Endothelial cell of hepatic sinusoid (primary cell): ENCODE measurements at regions not wholly inside any gene's neighbourhood (a gene's known extent, or its start where the extent isn't known, plus 50 kb on each side); places are given as distances from the start of the nearest gene placed in this dataset.

ENCODE experiments used
- in situ Hi-C: cut with HindIII; loops from 2 replicates; pipeline ENCODE4 v1.10.0; 2017; ENCODE audit warnings: low sequenced_read_pairs

DNA sequence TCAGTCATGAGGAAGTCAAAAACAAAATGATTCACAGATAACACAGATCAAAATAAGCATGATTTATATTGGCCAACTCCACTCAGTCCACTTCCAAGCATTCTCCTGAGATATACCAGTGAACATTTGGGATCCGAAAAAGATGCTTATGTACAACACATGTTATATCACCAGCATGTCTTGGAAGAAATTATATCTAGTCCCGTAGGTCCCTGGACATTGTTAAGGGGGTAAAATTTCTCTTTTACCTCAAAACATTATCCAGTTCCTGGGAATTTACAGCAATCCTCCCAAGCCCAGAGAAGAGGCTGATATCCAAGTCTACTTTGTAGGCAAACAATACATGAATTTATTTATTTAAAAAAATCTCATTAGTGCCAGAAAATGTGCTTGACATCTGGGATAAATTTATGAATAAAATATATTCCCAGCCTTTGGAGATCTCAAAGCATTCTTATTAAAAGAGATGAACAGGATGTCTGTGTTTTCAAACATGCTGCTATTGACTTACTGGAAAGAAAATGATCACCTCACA, 582.2 kb upstream of the ZWINT start:
- in situ Hi-C loops: no loop called here

DNA sequence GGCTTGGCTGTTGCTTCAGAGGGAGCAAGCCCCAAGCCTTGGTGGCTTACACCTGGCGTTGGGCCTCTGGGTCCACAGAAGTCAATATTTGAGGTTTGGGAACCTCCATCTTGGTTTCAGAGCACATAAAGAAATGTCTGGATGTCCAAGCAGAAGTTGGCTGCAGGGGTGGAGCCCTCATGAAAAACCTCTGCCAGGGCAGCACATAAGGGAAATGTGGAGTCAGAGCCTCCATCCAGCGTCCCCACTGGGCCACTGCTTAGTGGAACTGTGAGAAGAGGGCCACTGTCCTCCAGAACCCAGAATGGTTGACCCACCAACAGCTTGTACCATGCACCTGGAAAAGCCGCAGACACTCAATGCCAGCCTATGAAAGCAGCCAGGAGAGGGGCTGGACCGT, 573.5 kb upstream of the ZWINT start:
- in situ Hi-C loops: no loop called here

DNA sequence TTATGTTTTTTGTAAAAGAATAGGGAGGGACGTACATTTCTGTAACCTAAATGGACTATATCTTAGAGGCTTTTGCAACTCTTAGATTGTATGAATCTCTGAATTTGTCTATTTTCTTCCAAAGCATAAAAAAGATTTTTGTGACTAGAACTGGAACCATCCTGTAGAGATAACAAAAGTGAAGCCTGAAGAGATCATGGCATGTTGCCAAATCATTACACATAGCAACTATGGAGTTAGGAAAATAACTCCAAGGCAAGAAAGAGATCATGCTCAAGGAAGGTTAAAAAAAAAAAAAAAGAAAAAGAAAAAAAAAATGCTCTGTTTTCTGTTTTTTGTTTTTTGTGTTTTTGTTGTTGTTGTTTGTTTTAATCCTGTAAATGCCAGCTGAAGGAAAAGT, 567.7 kb upstream of the ZWINT start:
- in situ Hi-C loops: no loop called here

DNA sequence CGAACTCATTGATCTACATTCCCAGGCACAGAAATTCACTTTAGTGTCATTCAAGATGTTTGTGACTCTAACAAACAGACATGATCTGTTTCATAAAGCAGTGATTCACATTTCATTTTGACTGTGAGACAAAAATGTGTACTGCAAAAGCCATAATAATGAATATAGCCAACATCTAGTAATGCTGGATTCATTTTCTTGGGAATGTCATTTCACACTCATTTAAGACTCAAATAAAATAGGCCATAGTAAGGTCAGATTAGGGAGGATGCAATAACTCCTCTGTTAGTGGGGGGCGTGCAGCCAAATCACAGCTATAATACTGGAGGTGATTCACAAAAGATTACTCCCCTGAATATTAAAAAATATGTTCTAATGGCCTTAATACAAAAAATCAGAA, 566.6 kb upstream of the ZWINT start:
- in situ Hi-C loops: no loop called here

DNA sequence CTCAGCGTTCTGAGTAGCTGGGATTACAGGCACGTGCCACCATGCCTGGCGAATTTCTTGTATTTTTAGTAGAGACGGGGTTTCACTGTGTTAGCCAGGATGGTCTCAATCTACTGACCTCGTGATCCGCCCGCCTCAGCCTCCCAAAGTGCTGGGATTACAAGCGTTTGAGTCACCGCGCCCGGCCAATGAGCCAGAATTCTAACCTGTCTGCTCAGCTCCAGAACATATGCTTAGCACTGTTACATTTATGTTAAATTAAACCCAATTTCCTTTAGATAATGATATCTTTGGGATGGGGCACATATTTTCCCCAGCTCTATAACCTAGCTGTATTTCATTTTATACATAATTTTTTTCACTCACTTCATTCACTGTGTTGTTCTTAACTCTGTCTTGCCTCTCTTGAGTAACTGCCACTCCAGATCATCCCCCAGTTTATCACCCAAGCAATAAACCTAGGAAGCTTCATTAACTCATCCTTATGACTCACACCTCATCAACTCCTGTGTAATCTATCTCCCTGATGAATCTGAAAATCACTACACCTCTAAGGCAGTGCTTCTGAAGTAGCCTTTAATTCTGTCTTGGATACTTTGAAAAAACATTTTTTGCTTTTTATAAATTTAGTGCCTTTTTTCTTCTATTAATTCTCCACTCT, 559.7 kb upstream of the ZWINT start:
- in situ Hi-C loops: no loop called here

DNA sequence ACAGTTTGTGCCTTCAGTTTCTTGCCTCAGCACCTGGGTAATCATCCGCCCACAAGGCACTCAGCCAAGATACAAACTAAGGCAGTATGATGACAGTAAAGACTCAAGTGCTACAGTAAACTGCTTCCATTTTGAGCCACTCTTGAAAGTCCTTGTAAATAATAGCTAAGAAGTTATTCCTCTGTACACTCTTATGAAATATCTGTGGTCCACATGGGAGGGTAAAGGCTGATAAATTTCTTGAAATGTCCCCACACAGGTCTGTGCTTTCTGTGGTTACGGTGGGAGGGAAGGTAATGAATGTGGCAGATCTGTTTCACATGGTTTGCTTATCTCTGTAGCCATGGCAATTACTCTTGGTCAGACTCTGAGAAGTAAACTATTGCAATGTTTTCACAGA, 551.0 kb upstream of the ZWINT start:
- in situ Hi-C loops: no loop called here

DNA sequence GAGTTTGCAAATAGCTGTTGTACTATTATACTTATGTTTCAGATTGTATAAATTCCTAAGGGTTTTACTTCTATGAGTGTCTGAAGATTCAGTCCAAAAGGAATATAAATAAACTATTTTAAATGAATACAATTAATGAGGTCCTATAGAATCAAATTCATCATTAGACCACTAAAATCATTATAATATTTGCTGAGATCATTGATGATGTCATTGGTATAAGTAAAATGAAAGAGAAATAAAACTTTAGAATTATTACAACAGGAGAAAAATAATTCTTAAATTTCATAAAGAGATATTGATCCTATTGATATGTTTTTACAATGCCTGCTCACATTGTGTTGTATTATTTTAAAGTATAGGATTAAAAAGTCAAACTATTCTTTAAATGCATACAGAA, 544.0 kb upstream of the ZWINT start:
- in situ Hi-C loops: no loop called here

DNA sequence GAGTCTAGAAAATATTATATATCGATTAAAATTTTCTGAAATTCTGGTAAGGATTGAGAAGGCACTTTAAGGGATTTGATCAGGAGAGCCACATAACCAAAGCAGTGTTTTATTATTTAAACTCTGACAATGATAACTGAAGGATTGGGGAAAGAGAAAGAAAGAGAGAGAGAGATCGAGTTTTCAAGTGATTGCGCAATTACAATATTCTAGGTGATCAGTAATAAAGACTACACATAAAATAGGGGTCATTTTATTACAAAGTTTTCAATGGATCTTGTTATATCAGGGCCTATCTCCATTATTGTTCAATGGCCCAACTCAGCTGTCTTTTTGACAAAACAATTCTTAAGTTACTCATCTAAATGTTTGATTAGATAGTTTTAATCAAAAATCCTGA, 541.5 kb upstream of the ZWINT start:
- in situ Hi-C loops: no loop called here

DNA sequence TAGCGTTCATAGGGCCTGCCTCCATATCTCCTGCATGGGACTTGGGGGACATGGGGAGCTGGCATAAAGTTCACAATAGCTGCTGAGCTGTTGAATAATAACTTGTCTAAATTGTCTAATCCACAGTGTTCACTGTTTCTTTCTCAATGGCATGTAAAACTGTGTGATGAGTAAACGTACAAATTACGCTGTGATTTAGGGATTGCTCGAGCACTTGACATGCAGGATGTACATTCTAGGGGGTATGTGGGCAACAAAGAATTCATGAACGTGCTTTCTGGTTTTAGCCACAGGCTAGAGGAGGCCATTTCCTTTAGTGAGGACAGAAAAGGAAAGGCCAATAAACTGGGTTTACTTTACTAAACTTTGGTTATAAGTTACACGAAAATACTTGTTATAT, 534.2 kb upstream of the ZWINT start:
- in situ Hi-C loops: no loop called here

DNA sequence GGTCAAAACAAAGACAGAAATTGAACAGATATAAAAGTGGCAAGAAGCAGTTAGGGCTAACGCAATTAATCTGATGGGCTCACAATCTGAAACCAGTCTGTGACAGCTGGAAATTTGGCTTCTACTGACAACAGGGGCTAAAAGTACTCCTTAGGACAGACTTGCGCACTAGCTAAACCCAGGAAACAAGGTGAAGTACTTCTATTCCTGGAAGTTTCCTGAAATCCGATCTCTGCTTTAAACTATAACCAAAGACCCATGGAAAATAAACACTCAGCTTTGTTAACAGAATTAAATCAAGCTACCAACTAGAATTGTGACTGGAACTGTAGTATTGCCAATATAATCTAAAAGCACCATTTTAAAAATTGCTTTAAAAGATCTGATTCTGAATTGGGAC, 520.2 kb upstream of the ZWINT start:
- in situ Hi-C loops: no loop called here

DNA sequence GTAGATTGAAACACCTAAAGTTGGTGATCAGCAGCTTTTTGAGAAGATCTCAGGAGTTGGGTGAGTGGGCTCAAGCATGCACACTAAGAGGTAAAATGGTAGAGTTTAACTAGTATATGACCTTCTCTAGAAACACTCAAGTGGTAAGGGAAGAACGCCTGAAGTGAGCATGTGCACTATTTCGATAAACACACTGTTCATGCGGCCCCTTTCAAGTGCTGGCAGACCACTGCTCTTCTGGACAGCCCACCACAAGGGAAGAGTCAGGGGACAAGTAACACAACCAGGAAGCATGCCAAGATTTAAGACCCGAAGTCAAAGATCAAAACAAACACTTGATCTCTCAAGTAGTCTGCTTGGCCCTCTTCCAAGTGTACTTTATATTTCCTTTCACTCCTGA, 519.5 kb upstream of the ZWINT start:
- in situ Hi-C loops: no loop called here

DNA sequence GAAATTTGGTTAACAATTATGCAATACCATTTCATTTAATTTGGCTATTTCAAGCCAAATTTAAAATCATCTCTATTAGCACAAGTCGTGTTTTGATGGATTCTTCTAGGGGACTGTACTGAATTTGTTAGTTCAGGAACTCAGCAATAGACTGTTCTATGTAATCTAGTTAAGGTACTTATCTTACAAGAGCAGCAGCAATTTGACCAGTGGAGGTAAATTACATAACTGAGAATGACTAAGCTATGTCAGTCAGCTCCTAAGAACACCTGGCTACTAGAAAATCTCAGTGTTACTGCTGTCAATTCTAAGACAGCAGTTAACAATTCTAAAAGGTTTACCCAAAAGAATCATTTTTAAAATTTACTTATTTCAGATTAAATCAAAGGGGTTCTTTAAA, 513.9 kb upstream of the ZWINT start:
- in situ Hi-C loops: no loop called here

DNA sequence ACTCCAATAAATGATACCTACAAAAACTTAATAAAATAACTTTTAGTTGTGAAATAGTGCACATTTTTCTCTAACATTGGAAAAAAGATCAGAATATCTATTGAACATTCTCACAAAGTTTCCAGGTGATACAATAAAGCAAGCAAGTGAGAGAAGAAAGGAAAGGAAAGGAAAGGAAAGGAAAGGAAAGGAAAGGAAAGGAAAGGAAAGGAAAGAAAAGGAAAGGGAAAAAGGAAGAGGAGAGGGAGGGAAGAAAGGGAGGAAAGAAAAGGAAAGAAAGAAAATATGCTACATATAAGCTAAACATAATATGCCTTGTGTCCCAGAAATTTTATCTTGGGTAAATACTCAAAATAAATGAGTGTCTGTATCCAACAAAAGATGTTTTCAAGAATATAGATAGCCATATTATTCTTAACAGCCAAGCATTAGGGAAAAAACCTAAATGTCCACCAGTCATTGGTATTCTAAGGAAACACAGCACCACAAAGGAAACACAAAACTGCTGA, 510.2 kb upstream of the ZWINT start:
- in situ Hi-C loops: no loop called here

DNA sequence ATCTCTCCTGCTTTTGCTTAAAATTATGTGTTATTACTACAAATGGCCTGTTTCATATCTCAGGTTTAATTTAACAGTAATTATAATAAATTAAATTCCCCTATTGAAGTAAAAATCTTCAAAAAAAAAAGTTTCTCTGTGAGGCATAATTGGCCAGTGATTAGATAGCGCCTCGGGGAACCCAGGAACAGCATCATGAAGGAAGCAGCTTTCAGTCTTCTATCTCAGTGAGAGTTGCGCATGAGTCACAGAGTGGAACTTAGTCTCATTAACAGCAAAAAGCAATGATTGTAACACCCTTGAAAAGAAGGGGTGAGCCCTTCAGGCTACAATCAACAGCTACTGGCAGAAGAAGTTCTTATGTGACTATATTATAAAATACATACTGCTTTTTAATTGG, 506.2 kb upstream of the ZWINT start:
- in situ Hi-C loops: no loop called here

DNA sequence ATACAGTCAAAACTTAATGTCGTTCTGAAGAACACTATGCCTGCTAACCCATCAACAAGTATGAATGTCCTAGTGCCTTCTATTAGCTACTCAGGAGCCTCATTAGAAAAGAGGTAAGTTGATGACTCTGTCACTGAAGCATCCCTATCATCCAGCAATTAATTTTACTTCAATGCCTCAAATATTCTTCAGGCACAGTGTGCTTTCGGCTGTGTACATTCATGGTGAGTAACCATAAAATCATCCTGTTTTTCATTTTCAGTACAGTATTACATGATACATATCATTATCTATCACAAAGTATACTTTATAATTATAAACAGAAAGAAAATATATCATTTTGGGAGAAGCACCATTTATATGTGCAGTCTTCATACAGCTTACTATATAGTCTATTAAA, 495.5 kb upstream of the ZWINT start:
- in situ Hi-C loops: no loop called here

DNA sequence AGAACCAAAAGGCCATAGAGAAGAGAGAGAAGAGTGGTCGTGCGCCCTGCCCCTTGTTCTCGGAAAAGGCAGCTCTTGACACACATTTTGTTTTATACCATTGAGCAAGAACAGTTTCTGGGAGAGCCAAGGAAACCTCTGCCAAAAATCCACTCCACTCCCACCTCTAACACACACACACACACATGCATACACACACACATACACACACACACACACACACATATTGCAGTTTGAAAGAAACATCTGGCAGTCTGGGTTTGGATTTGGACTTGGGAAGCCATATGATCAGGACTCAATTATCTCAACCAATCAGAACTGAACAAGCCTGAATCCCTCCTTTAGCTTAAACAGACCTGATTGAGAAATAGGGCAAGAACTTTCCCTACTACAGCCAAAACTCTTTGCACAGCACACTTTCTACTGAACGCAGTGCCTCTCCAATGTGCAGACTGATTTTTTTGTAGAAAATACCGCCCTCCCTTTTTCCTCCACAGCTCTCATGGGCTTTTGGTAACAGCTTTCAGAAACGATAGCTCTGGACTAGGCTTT, 484.0 kb upstream of the ZWINT start:
- in situ Hi-C loops: no loop called here

DNA sequence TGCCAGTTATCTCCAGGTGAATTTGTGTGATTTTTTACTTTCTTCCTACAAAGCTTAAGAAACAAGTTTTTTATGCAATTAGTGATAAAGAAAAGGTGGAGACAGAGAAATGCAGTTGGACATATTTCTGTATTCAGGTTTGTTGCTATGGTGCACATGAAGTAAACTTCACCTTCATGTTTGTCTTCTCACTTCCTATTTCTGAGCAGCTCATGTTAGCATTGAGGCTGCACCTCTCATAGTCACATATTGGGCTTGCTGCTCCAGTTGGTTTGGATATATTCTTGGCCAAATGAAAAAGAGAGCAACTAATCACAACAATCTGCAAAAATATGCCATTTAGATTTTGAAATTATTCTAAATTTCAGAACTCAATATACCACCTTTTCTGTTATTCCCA, 475.6 kb upstream of the ZWINT start:
- in situ Hi-C loops: no loop called here

DNA sequence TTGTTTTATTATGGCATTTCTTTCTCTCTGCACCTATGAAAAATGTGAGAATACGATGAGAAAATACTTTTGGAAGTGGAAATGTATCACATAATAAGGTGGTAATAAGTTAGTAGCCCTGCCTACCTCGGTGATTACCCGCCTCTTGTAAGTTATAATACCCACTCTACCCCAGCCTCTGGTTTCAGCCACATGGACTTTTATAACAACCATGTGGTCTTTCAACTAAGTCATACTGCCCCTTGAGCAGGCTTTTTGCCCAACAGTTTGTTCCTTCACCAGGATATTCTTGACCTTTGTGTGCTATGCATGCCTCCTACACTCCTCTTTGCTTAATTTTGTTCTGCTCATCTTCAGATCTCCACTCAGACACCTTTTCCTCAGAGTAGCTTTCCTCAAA, 470.6 kb upstream of the ZWINT start:
- in situ Hi-C loops: no loop called here

DNA sequence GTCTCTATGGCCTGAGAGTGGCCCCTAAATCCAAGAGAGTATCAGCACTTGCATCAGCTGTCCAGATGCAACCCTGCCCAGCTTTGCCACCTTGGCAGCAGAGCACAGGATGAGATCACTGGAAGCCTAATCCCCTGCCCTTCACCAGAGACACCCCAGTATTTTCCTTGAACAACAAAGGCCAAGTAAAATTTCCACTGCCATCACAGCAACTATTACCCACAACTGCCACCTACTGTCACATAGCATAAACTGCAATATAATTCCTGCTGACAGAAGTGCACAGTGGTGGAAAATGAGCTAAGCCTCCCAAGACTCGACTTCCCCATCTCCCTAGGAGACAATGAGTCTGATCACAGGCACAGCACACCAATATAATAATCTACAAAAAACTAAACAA, 462.8 kb upstream of the ZWINT start:
- in situ Hi-C loops: no loop called here

DNA sequence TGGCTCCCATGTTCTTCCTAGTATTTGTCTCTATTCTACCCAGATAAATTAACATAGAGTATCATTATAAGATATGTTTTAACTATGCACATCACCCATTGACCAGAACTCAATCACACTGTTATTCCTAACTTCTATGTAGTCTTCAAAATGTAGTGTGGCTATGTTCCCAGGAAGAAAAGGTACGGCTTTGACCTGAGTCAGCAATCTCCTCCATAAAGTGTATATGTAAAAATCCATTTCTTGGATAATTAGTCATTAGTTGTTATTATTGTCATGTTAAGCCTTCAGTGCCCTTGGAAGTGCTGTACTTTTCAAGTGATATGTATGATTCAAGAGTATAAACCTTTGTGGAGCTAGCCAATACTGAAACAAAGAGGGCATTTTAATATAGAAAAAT, 444.0 kb upstream of the ZWINT start:
- in situ Hi-C loops: no loop called here

DNA sequence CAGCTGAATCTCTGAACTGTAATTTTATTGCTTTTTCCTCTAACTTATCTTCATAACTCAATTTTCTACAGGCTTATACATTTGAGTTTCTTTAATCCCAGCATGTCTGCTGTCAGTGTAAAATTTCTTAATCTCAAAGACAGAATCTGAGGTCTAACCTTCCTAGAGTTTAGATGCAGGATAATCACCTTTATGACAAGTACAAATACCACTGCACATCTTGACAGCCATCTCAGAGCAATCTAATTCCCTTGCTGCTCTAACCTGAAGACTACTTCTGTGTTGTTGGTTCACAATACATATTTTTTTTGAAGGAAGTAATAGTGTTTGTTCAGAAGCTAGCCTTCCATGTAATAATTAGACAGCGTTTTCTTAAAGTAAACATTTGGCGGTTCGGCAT, 424.2 kb upstream of the ZWINT start:
- in situ Hi-C loops: no loop called here

DNA sequence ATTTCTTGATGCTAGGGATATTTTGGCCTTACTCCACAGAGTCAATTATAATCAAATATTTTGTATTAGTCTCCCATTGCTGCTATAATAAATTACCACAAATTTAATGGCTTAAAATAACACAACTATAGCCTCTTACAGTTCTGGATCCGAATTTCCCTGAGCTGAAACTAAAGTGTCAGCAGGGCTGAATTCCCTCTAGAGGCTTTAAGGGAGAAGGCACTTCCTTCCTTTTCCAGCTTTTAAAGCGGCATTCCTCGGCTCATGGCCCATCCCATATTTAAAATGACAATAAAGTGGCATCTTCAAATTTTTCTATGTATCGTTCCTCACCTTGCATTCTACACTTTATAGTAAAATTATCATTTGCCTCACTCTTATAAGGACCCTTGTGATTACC, 421.4 kb upstream of the ZWINT start:
- in situ Hi-C loops: no loop called here

DNA sequence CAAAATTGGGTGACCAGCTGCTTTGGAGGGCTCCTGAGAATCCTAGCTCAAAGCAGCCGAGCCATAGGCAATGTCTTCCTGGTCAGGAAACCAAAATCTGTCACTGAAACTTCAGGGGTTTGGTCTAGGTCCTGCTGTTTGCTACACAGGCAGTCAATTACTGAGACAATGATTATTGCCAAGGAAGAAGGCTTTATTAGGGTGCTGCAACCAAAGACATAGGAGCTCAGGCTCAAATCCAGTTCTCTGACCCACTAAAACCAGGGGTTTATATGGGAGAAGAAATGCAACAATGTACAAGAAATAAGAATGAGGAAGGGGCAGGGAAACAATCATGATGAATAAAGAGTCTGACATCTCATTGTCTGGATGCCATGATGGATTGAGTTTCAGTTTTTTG, 410.3 kb upstream of the ZWINT start:
- in situ Hi-C loops: no loop called here
